ELR (cell line): ENCODE measurements at regions not wholly inside any gene's neighbourhood (a gene's known extent, or its start where the extent isn't known, plus 50 kb on each side); places are given as distances from the start of the nearest gene placed in this dataset.
"Not testable (repeated sequence)": the region's sequence is repeated elsewhere in the genome, so short reads cannot be mapped to it uniquely, and the experiment has no call there.

Experiments used
- DNase-seq: peaks from one replicate; pipeline ENCODE4 v3.0.0-alpha.2; 2015; ENCODE audit warnings: low read depth

DNA sequence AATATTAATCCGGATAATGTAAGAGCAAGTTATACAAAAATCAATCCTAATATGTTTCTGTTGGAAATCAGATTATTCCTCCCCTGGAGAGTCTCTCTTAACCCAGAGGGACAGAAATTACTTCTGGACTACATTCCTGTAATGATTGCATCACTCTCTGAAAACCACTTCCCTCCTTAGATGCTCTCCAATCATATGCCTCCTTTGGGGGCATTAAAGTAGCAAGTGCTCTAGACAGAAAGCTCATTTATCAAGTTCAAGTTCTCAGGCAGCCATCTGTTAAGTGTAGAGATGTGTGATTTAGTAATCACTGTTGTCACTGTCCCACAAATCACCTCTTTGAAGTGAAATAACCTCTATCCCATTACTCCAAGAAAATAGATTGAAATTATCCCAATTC is 247.1 kb downstream of the SLCO4C1 start:
- DNase-seq: peak; percentile 10

GRCh38 chr5:102047073-102047472 is 249.0 kb downstream of the SLCO4C1 start:
- DNase-seq: not testable (repeated sequence)

DNA sequence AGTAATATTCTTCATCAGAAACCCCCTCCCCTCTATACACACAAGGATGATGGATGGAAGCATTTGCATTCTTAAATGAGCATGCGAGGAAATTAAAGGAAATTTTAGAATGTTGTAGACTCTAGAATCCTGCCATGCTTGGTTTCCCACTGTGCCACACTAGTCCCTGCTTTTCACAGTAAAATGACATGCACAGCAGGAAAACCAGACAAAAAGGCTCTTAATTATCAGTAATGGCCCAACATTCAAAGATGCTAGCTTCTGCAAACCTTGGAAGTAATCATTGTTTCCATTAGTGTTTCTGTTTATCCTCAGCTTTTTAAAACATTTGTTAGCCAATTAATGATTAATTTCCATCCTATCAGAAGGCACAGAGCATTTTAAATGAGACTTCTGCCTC is 255.8 kb downstream of the SLCO4C1 start:
- no peak for DNase-seq

- no peak for DNase-seq
Observed at GRCh38 chr5:102036927-102037326, 259.2 kb downstream of the SLCO4C1 start.

- no peak for DNase-seq
Observed at GRCh38 chr5:102031711-102032110, 264.4 kb downstream of the SLCO4C1 start.

DNA sequence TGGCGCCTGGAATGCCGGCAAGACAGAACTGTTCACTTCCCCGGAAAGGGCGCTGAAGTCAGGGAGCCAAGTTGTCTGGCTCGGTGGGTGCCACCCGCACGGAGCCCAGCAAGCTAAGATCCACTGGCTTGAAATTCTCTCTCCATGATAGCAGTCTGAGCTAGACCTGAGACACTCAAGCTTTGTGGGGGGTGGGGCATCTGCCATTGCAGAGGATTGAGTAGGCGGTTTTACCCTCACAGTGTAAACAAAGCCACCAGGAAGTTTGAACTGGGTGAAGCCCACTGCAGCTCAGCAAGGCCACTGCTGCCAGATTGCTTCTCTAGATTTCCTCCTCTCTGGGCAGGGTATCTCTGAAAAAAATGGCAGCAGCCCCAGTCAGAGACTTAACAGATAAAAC is 277.4 kb downstream of the SLCO4C1 start:
- no peak for DNase-seq

DNA sequence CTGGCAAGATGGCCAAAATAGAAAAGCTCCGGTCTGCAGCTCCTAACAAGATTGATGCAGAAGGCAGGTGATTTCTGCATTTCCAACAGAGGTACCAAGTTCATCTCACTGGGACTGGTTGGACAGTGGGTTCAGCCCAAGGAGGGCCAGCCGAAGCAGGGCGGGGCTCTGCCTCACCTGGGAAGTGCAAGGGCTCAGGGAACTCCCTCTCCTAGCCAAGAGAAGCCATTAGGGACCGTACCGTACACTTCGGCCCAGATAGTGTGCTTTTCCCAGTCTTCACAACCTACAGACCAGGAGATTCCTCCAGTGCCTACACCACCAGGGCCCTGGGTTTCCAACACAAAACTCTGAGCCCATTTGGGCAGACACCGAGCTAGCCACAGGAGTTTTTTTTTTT is 277.8 kb downstream of the SLCO4C1 start:
- DNase-seq: no peak

DNA sequence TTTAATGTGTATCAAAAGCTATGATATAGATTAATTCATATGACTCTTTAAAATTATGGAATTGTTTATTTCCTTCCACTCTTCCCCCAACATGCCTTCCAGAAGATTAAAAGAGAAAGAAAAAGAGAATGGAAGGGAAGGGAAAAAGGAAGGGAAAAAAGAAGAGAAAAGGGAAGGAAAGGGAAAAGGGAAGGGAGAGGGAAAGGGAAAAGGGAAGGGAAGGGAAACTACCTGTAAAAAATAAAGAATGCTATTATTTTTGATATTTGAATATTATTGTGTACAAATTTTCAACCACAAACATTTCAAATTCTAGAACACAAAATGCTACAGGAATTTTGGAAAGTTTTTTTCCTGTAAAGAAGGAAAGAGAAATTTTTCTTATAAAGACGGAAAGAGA is 281.7 kb downstream of the SLCO4C1 start:
- DNase-seq: no peak

DNA sequence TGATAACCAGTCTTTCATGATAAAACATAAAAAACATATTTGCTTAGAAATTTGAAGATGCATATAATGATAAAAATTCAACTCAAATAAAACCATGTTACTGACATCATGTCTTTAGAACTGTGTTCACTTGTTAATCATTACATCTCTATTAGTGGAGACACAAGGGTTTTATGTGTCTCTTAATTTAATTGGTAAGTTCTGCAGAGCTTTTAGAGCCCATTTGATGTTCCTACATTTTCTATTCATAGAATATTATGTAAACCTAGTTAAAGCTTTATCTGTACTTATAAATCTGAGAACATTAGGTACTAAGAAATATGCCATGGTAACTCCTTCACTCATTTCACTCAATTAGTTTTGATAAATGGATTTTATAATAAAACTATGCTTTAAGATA is 285.4 kb downstream of the SLCO4C1 start:
- no peak for DNase-seq

- DNase-seq: no peak
Observed at GRCh38 chr5:101997235-101997634, 298.8 kb downstream of the SLCO4C1 start.

GRCh38 chr5:101995585-101995984 is 300.5 kb downstream of the SLCO4C1 start:
- DNase-seq: no peak

GRCh38 chr5:101991486-101991885 is 304.6 kb downstream of the SLCO4C1 start:
- DNase-seq: no peak

GRCh38 chr5:101989659-101990058 is 306.4 kb downstream of the SLCO4C1 start:
- DNase-seq: no peak

- DNase-seq: peak; percentile 52
Observed at GRCh38 chr5:101977729-101978345, 318.2 kb downstream of the SLCO4C1 start.

DNA sequence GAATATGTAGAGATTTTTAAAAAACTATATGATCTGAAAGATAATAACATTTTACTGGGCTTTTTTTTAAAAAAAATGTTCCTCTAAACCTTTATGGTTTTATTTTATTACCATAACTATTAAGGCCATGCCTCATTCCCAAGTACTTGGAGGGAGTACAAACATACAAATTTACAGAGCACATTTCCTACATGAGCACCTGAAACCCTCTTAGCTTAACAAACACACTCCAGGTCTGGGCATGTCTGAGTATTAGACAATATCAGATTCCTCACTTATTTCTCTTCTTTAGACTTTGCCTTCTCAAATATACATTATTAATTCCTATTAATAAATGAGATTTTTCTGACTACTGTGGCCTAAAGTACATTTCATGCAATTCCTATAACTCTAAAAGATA is 319.2 kb downstream of the SLCO4C1 start:
- DNase-seq: no peak

GRCh38 chr5:101969742-101970141 is 326.3 kb downstream of the SLCO4C1 start:
- no peak for DNase-seq

DNA sequence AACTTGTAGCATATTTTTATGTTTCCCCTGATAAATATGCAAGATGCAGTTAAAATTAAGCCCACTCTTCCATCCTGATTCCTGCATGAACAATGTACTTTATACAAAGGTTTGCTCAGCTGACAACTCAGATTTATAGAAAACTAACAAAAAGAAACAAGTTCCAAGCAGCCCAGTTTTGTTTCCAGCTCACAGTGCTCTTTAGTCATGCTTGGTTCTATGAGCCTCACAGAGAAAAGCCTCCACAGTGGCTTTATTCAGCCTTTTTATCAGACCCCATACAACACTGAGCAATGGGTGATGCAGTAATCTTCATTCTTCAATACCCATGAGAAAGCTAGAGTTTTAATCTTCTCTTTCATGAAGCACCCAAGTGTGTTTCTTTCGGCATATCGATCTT is 329.6 kb downstream of the SLCO4C1 start:
- DNase-seq: no peak

- DNase-seq: no peak
Observed at GRCh38 chr5:101955891-101956290, 340.2 kb downstream of the SLCO4C1 start.

GRCh38 chr5:101950019-101950418 is 346.1 kb downstream of the SLCO4C1 start:
- DNase-seq: no peak

GRCh38 chr5:101948615-101949014 is 347.5 kb downstream of the SLCO4C1 start:
- DNase-seq: no peak

- peak; percentile 4 for DNase-seq
Observed at GRCh38 chr5:101943784-101944183, 352.3 kb downstream of the SLCO4C1 start.

GRCh38 chr5:101942321-101942882 is 353.7 kb downstream of the SLCO4C1 start:
- peak; percentile 28 for DNase-seq

DNA sequence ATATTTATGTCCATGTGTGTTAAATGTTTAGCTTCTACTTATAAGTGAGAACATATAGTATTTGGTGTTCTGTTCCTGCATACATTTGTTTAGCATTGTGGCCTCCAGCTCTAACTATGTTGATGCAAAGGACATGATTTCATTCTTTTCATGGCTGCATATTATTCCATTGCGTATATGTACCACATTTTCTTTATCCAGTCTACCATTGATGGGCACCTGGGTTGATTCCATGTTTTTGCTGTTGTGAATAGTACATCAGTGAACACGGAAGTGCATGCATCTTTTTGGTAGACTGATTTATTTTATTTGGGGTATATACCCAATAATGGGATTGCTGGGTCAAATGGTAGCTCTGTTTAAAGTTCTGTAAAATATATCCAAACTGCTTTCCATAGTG is 359.0 kb downstream of the SLCO4C1 start:
- no peak for DNase-seq

DNA sequence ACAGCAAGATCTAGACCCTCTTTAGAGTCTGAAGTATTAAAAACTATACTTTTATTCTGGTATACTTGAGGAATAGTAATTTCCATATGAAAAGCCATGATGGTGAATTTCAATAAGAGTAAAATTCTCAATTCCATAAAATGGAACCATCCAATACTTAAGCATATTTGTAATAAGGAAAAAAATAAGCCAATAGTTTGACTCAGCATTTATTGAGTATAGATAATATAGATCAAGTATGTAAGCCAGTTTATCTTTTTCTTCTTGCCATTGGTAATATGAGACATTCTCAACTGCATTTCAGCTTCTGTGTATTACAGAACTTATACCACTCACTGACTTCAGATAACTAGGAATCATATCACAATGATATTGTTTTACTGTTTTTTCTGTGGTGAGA is 361.0 kb downstream of the SLCO4C1 start:
- no peak for DNase-seq
